ENCODE measurements at regions not wholly inside any gene's neighbourhood (a gene's known extent, or its start where the extent isn't known, plus 50 kb on each side); places are given as distances from the start of the nearest gene placed in this dataset.

- DNase-seq (ENCODE audit: low read depth), result no peak
Measured at GRCh38 chr7:4613846-4614548, 68.1 kb upstream of the FOXK1 start.

GRCh38 chr7:4616116-4616515 lies 66.0 kb upstream of the FOXK1 start:
- no peak for DNase-seq (ENCODE audit: low read depth)

DNA sequence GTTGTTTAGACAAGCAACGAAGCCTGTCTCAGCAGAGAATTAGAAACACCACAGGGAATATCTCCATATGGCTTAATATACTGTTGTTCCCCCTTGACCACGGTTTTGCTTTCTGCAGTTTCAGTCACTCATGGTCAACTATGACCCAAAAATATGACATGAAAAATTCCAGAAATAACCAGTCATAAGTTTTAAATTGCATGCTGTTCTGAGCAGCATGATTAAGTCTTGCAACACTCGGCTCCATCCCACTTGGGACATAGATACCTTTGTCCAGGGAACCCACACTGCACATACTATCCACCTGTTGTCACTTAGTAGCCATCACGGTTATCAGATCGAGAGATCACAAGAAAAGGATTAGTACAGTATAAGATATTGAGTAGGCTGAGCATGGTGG lies 60.7 kb upstream of the FOXK1 start:
- DNase-seq (ENCODE audit: low read depth), result no peak

- DNase-seq (ENCODE audit: low read depth), result no peak
Measured at GRCh38 chr7:4626318-4626845, 55.7 kb upstream of the FOXK1 start.

GRCh38 chr7:4629287-4629895 lies 52.7 kb upstream of the FOXK1 start:
- DNase-seq (ENCODE audit: low read depth), result no peak

DNA sequence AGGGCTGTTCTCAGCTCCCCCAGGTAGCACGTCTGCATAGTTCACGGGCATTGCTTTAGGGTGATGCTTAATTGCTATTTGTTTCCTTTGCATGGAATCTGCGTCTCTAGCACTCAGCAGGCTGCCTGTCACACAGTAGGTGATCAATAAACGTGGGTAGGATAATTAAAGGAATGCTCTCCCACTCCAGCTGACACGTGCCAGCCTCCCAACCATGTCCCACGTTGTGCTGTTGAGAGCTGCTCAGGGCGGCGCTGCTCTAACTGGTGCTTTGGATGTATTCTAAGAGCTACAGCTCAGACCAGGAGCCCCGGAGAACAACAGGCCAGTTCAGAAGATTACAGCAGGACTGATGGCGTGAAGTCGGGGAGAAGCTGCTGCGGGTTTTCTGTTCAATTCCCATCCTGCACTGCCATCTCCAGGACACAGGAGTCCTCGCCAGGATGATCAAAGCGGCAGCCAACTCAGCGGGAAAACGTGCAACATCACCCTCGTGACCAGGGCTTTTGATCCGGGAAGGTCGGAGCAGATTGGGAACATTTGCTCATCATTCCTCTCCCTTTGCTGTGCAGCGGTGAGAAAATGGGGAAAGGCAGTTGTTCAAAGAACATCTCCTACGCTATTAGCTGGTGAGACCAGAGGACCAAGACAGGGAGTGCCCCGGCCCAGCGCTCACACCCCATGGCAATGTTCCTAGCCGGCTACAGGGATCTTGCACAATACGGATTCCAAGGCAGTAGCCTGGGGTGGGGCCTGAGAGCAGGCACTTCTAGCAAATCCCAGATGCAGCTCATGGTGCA lies 50.5 kb upstream of the FOXK1 start:
- no peak for DNase-seq (ENCODE audit: low read depth)
